Keratinocyte (primary cell): ENCODE measurements at regions not wholly inside any gene's neighbourhood (a gene's known extent, or its start where the extent isn't known, plus 50 kb on each side); places are given as distances from the start of the nearest gene placed in this dataset.

Source experiments
- DNase-seq: peaks from one replicate; pipeline ENCODE4 v3.0.0-alpha.2; 2011; ENCODE audit warnings: low read depth, missing footprints, low spot score
- FAIRE-seq: peaks from 2 replicates; lab custom pipeline; 2011; peaks lifted over from hg19 to GRCh38; lab: Jason Lieb, UNC
- H2AFZ ChIP-seq: 2 replicates; pipeline ENCODE4 v1.6.0; 2012; ENCODE audit warnings: low read length, control low read depth, inconsistent platforms; ENCODE audit not compliant: control insufficient read depth
- H3K27ac ChIP-seq: 2 replicates; pipeline ENCODE4 v1.5.1; 2011; ENCODE audit warnings: low read length; ENCODE audit not compliant: control insufficient read depth, insufficient read depth
- H3K27me3 ChIP-seq: 3 replicates; pipeline ENCODE4 v1.6.0; 2011; ENCODE audit warnings: low read length; ENCODE audit not compliant: control insufficient read depth, insufficient read depth; ENCODE audit errors: extremely low read depth
- H3K36me3 ChIP-seq, 2 experiments: 2 replicates in 1 of 2; 3 replicates in 1 of 2; pipeline ENCODE4 v1.5.1; 2011; ENCODE audit warnings: low read length in 2 of 2, mild to moderate bottlenecking in 1 of 2; ENCODE audit not compliant: control insufficient read depth in 2 of 2, insufficient read depth in 2 of 2; ENCODE audit errors: extremely low read depth in 1 of 2
- H3K4me1 ChIP-seq: 3 replicates; pipeline ENCODE4 v1.5.1; 2011; ENCODE audit warnings: low read length; ENCODE audit not compliant: control insufficient read depth, insufficient read depth; ENCODE audit errors: extremely low read depth
- H3K4me2 ChIP-seq: 3 replicates; pipeline ENCODE4 v1.6.0; 2011; ENCODE audit warnings: low read depth, low read length; ENCODE audit not compliant: control insufficient read depth, insufficient read depth; ENCODE audit errors: extremely low read depth
- H3K4me3 ChIP-seq, 3 experiments: fragments of 200-600 bp in 1 of 3; sonication (generic) in 1 of 3; 2 replicates in 2 of 3; 3 replicates in 1 of 3; pipeline ENCODE4 v1.5.1; 2011 to 2016; ENCODE audit warnings: low read length in 3 of 3, mild to moderate bottlenecking in 3 of 3, control low read depth in 2 of 3, inconsistent platforms in 1 of 3, low read depth in 1 of 3, mixed read lengths in 1 of 3, mixed run types in 1 of 3, moderate library complexity in 1 of 3; ENCODE audit not compliant: control insufficient read depth in 2 of 3, insufficient read depth in 2 of 3; ENCODE audit errors: extremely low read depth in 1 of 3
- H3K79me2 ChIP-seq: 2 replicates; pipeline ENCODE4 v1.6.0; 2012; ENCODE audit warnings: low read length; ENCODE audit not compliant: control insufficient read depth, insufficient read depth
- H3K9ac ChIP-seq: 3 replicates; pipeline ENCODE4 v1.6.0; 2011; ENCODE audit warnings: low read length; ENCODE audit not compliant: control insufficient read depth, insufficient read depth; ENCODE audit errors: extremely low read depth
- H3K9me1 ChIP-seq: 3 replicates; pipeline ENCODE4 v1.6.0; 2011; ENCODE audit warnings: low read length; ENCODE audit not compliant: control insufficient read depth, insufficient read depth; ENCODE audit errors: extremely low read depth
- H3K9me3 ChIP-seq: 2 replicates; pipeline ENCODE4 v1.5.1; 2012; ENCODE audit warnings: low read depth, low read length; ENCODE audit not compliant: control insufficient read depth
- H4K20me1 ChIP-seq: 3 replicates; pipeline ENCODE4 v1.6.0; 2011; ENCODE audit warnings: low read length; ENCODE audit not compliant: control insufficient read depth, insufficient read depth; ENCODE audit errors: extremely low read depth
- CTCF ChIP-seq, 3 experiments: IDR thresholded peaks in 1 of 3; conservative IDR thresholded peaks in 1 of 3; optimal IDR thresholded peaks in 1 of 3; 2 replicates in 2 of 3; 3 replicates in 1 of 3; pipeline versions ENCODE3 to v1.5.1; 2011; ENCODE audit warnings: low read length in 3 of 3, mild to moderate bottlenecking in 3 of 3, moderate library complexity in 2 of 3, control low read depth in 1 of 3, inconsistent platforms in 1 of 3; ENCODE audit not compliant: insufficient read depth in 2 of 3; ENCODE audit errors: extremely low read depth in 1 of 3
- EZH2 ChIP-seq: IDR thresholded peaks from one replicate; pipeline ENCODE4 v1.6.1; 2012; ENCODE audit warnings: inconsistent platforms, mild to moderate bottlenecking, low read length, moderate library complexity
- dilution Hi-C: fragments of 300-500 bp; cut with MboI; formaldehyde crosslinking; loops from one replicate; pipeline ENCODE4 v1.7.0; 2020; ENCODE audit warnings: low sequenced_read_pairs; ENCODE audit not compliant: extremely low pct_ligation_motif_present

GRCh38 chr12:126663304-126664094, 1598.3 kb downstream of the AACS start:
- Histone ChIP-seq H2AFZ (no peak overlapping the region), H3K36me3 (no peaks in the 10 kb centered on the region), H3K9ac (no peak overlapping the region), H3K4me3 (no peak overlapping the region), H3K9me3 (no peaks in the 10 kb centered on the region), H3K27ac (no peak overlapping the region), H3K4me2 (no peak overlapping the region), H3K79me2 (no peaks in the 10 kb centered on the region), H3K27me3 (no peaks in the 10 kb centered on the region), H3K4me1 (no peaks in the 10 kb centered on the region), H4K20me1 (no peaks in the 10 kb centered on the region), H3K9me1 (no peaks in the 10 kb centered on the region)
- no peak for TF ChIP-seq EZH2
- TF ChIP-seq CTCF (optimal IDR thresholded peaks at IDR 0.05 in 1 of 3, IDR thresholded peaks at IDR 0.05 in 1 of 3, conservative IDR thresholded peaks at IDR 0.05 in 1 of 3; ENCODE audit: extremely low read depth in 1 of 3, insufficient read depth in 2 of 3, low read length in 3 of 3) = peak; percentile 19 to 42 (median 33)
- DNase-seq (no peak), FAIRE-seq (no peak)
- dilution Hi-C loops = no loop called here

GRCh38 chr12:126667339-126667738, 1599.6 kb upstream of the TMEM132C start:
- Histone ChIP-seq H3K9ac (no peak overlapping the region), H3K27me3 (no peaks in the 10 kb centered on the region), H3K27ac (no peak overlapping the region), H3K9me1 (no peaks in the 10 kb centered on the region), H3K79me2 (no peaks in the 10 kb centered on the region), H3K4me2 (no peak overlapping the region), H3K36me3 (no peaks in the 10 kb centered on the region), H4K20me1 (no peaks in the 10 kb centered on the region), H2AFZ (no peak overlapping the region), H3K4me1 (no peaks in the 10 kb centered on the region), H3K4me3 (no peak overlapping the region), H3K9me3 (no peaks in the 10 kb centered on the region)
- no peak for DNase-seq
- FAIRE-seq = no peak
- dilution Hi-C loops = no loop called here
- TF ChIP-seq EZH2 (no peak), CTCF (optimal IDR thresholded peaks at IDR 0.05 in 1 of 3, IDR thresholded peaks at IDR 0.05 in 1 of 3, conservative IDR thresholded peaks at IDR 0.05 in 1 of 3; ENCODE audit: extremely low read depth in 1 of 3, insufficient read depth in 2 of 3, low read length in 3 of 3) (no peak)
